Neural cell (in vitro differentiated cells): ENCODE measurements at regions not wholly inside any gene's neighbourhood (a gene's known extent, or its start where the extent isn't known, plus 50 kb on each side); places are given as distances from the start of the nearest gene placed in this dataset.

Experiments
- H2AFZ ChIP-seq: fragments of 200-600, 300-800 bp; sonication (generic), shearing (Covaris generic); 2 replicates; pipeline ENCODE4 v1.6.0; 2014; ENCODE audit warnings: low read depth, mild to moderate bottlenecking, antibody characterized with exemption, low read length, moderate library complexity
- H3F3A ChIP-seq: fragments of 200-600 bp; shearing (Covaris generic); 2 replicates; pipeline ENCODE4 v1.6.1; 2016; ENCODE audit warnings: mild to moderate bottlenecking, moderate library complexity, mixed read lengths, antibody characterized with exemption, low read length; ENCODE audit not compliant: insufficient read depth, poor library complexity, severe bottlenecking
- H3K27ac ChIP-seq: fragments of 200-600, 300-800 bp; sonication (generic), shearing (Covaris generic); 2 replicates; pipeline ENCODE4 v1.5.1; 2014; ENCODE audit warnings: mild to moderate bottlenecking, low read length, moderate library complexity
- H3K27me3 ChIP-seq: fragments of 300-800, 200-600 bp; sonication (generic), shearing (Covaris generic); 2 replicates; pipeline ENCODE4 v1.6.0; 2014; ENCODE audit warnings: mild to moderate bottlenecking, low read depth, low read length, moderate library complexity; ENCODE audit not compliant: insufficient read depth
- H3K36me3 ChIP-seq: fragments of 300-800, 200-600 bp; sonication (generic), shearing (Covaris generic); 2 replicates; pipeline ENCODE4 v1.5.1; 2014; ENCODE audit warnings: mild to moderate bottlenecking, antibody characterized with exemption, low read length, moderate library complexity; ENCODE audit not compliant: insufficient read depth
- H3K4me2 ChIP-seq: fragments of 300-800, 200-600 bp; sonication (generic), shearing (Covaris generic); 2 replicates; pipeline ENCODE4 v1.6.0; 2014; ENCODE audit warnings: mild to moderate bottlenecking, low read length
- H3K4me3 ChIP-seq: fragments of 300-800, 200-600 bp; sonication (generic), shearing (Covaris generic); 2 replicates; pipeline ENCODE4 v1.5.1; 2014; ENCODE audit warnings: mild to moderate bottlenecking, low read length, moderate library complexity
- H3K79me2 ChIP-seq: fragments of 200-600 bp; shearing (Covaris generic); replicated peaks from 2 replicates; pipeline ENCODE4 v1.6.0; 2014; ENCODE audit warnings: mild to moderate bottlenecking, low read length, moderate library complexity; ENCODE audit not compliant: insufficient read depth
- H3K9ac ChIP-seq: fragments of 300-800, 200-600 bp; sonication (generic), shearing (Covaris generic); 2 replicates; pipeline ENCODE4 v1.6.1; 2016; ENCODE audit warnings: mild to moderate bottlenecking, low read length, mixed read lengths
- H3K9me2 ChIP-seq: fragments of 200-600 bp; shearing (Covaris generic); 2 replicates; pipeline ENCODE4 v1.6.1; 2016; ENCODE audit warnings: mild to moderate bottlenecking, low read length, mixed read lengths; ENCODE audit not compliant: insufficient read depth
- H3K9me3 ChIP-seq: fragments of 200-600, 300-800 bp; sonication (generic), shearing (Covaris generic); 2 replicates; pipeline ENCODE4 v1.6.1; 2016; ENCODE audit warnings: mild to moderate bottlenecking, mixed run types, low read length, moderate library complexity, mixed read lengths
- H4K20me1 ChIP-seq: fragments of 200-600 bp; shearing (Covaris generic); 2 replicates; pipeline ENCODE4 v1.6.1; 2016; ENCODE audit warnings: mild to moderate bottlenecking, mixed run types; ENCODE audit not compliant: insufficient read depth
- EP300 ChIP-seq: fragments of 450-650 bp; conservative IDR thresholded peaks from 2 replicates; pipeline ENCODE4 v1.6.1; 2014; ENCODE audit warnings: antibody characterized with exemption, mild to moderate bottlenecking, moderate library complexity; ENCODE audit not compliant: poor library complexity, severe bottlenecking
- EZH2 ChIP-seq: fragments of 200-600, 300-800 bp; shearing (Covaris generic), sonication (generic); IDR thresholded peaks from 2 replicates; pipeline ENCODE4 v1.6.1; 2014; ENCODE audit warnings: antibody characterized with exemption, low read length, borderline replicate concordance, mild to moderate bottlenecking; ENCODE audit not compliant: insufficient read depth, poor library complexity, severe bottlenecking
- MXI1 ChIP-seq: fragments of 450-650 bp; conservative IDR thresholded peaks from 2 replicates; pipeline ENCODE4 v1.6.1; 2014; ENCODE audit warnings: antibody characterized with exemption, mild to moderate bottlenecking; ENCODE audit not compliant: poor library complexity, severe bottlenecking
- POLR2AphosphoS5 ChIP-seq: IDR thresholded peaks from 2 replicates; pipeline ENCODE4 v1.6.1; 2012
- RAD21 ChIP-seq: fragments of 450-650 bp; conservative IDR thresholded peaks from 2 replicates; pipeline ENCODE4 v1.6.1; 2014; ENCODE audit warnings: antibody characterized with exemption, mild to moderate bottlenecking, moderate library complexity
- SMC3 ChIP-seq: fragments of 450-650 bp; conservative IDR thresholded peaks from 2 replicates; pipeline ENCODE4 v1.6.1; 2014; ENCODE audit warnings: antibody characterized with exemption, mild to moderate bottlenecking, moderate library complexity; ENCODE audit not compliant: poor library complexity
- TAF1 ChIP-seq: IDR thresholded peaks from 2 replicates; pipeline ENCODE4 v1.6.1; 2012; ENCODE audit warnings: low read depth
- TF ChIP-seq, protein P1 (sequence below): fragments of 450-650 bp; IDR thresholded peaks from 2 replicates; pipeline ENCODE4 v1.5.1; 2014; ENCODE audit warnings: antibody characterized with exemption, mild to moderate bottlenecking, moderate library complexity; ENCODE audit not compliant: poor library complexity, severe bottlenecking
- TF ChIP-seq, protein P2 (sequence below): IDR thresholded peaks from 2 replicates; pipeline ENCODE4 v1.6.1; 2012; ENCODE audit warnings: borderline replicate concordance

DNA sequence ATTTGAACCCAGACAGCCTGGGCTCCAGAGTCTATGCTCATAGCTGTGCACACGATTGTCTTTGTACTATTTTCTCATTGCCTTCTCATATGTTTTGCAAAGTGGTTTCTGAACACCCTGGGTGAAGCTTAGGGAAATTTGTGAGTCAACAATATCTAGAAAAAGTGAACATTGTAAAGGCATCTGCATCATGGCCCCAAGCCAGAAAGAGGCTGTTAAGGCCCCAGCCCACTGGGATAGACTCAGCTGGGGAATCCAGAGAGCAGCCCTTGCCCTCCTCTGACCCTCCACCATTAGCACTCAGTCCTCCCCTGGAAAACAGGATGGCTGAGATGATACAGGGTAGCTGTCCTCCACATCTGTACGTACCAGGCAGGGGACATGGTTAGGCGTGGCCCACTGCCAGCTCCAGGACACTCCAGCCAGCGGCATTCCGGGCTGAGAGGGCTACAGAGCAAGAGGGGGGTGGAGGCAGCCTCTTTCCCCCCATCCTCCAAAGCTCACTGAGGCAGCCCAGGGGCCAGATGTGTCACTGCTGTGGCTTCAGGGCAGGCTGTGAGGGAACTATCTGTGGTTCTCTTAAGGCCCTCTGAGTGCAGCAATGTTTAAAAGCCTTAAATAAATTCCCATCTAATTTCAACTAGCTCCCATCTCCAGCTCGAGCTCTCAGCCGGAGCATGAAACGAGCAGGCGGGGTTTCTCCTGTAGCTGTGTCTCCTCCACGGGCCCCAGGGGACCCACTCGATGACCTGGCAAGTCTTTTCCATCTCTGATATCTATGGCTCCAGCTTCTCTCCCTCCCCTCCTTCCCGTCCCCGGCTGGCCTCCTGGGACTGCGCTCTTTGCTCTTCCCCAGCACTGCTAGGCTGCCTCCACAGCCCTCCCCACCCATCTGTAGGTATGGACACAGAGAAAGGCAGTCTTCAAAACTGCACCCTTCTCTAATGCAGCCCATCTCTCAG is 209.4 kb upstream of the LRFN2 start:
- no peaks in the 10 kb centered on the region for H3F3A ChIP-seq
- no peaks in the 10 kb centered on the region for H3K9me3 ChIP-seq
- H3K27ac ChIP-seq: no peak overlapping the region
- no peak overlapping the region for H3K4me3 ChIP-seq
- no peak overlapping the region for H3K9ac ChIP-seq
- no peaks in the 10 kb centered on the region for H3K27me3 ChIP-seq
- TF ChIP-seq SMC3: no peak
- no peak for TF ChIP-seq TAF1
- TF ChIP-seq RAD21: no peak
- TF ChIP-seq, protein P1, sequence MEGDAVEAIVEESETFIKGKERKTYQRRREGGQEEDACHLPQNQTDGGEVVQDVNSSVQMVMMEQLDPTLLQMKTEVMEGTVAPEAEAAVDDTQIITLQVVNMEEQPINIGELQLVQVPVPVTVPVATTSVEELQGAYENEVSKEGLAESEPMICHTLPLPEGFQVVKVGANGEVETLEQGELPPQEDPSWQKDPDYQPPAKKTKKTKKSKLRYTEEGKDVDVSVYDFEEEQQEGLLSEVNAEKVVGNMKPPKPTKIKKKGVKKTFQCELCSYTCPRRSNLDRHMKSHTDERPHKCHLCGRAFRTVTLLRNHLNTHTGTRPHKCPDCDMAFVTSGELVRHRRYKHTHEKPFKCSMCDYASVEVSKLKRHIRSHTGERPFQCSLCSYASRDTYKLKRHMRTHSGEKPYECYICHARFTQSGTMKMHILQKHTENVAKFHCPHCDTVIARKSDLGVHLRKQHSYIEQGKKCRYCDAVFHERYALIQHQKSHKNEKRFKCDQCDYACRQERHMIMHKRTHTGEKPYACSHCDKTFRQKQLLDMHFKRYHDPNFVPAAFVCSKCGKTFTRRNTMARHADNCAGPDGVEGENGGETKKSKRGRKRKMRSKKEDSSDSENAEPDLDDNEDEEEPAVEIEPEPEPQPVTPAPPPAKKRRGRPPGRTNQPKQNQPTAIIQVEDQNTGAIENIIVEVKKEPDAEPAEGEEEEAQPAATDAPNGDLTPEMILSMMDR: no peak
- TF ChIP-seq, protein P2, sequence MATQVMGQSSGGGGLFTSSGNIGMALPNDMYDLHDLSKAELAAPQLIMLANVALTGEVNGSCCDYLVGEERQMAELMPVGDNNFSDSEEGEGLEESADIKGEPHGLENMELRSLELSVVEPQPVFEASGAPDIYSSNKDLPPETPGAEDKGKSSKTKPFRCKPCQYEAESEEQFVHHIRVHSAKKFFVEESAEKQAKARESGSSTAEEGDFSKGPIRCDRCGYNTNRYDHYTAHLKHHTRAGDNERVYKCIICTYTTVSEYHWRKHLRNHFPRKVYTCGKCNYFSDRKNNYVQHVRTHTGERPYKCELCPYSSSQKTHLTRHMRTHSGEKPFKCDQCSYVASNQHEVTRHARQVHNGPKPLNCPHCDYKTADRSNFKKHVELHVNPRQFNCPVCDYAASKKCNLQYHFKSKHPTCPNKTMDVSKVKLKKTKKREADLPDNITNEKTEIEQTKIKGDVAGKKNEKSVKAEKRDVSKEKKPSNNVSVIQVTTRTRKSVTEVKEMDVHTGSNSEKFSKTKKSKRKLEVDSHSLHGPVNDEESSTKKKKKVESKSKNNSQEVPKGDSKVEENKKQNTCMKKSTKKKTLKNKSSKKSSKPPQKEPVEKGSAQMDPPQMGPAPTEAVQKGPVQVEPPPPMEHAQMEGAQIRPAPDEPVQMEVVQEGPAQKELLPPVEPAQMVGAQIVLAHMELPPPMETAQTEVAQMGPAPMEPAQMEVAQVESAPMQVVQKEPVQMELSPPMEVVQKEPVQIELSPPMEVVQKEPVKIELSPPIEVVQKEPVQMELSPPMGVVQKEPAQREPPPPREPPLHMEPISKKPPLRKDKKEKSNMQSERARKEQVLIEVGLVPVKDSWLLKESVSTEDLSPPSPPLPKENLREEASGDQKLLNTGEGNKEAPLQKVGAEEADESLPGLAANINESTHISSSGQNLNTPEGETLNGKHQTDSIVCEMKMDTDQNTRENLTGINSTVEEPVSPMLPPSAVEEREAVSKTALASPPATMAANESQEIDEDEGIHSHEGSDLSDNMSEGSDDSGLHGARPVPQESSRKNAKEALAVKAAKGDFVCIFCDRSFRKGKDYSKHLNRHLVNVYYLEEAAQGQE: no peak
- TF ChIP-seq EP300: no peak
- TF ChIP-seq MXI1: no peak
- no peak for TF ChIP-seq POLR2AphosphoS5
- no peak for TF ChIP-seq EZH2
- H3K36me3 ChIP-seq: no peaks in the 10 kb centered on the region
- no peaks in the 10 kb centered on the region for H3K79me2 ChIP-seq
- H2AFZ ChIP-seq: no peak overlapping the region
- H3K9me2 ChIP-seq: no peaks in the 10 kb centered on the region
- no peak overlapping the region for H3K4me2 ChIP-seq
- H4K20me1 ChIP-seq: no peaks in the 10 kb centered on the region

DNA sequence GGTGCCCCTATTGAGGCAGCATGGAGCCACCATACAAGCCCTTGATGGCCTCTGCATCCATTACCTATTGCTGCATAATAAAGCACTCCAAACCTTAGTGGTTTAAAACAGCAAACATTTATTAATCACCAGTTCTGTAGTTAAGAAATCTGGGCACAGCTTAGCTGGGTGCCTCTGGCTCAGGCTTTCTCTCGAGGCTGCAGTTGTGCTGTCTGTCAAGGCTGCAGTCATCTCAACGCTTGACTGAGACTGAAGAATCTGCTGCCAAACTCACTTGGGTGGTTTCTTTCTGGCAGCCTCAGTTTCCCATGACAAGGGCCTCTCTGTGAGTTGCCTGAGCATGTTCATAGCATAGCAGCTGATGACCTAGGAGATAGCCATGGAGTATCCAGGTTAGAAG is 207.4 kb upstream of the LRFN2 start:
- Histone ChIP-seq H3K4me2 (no peak overlapping the region), H3K9me2 (no peaks in the 10 kb centered on the region), H3K9ac (no peak overlapping the region), H3K27ac (no peak overlapping the region), H3K36me3 (no peaks in the 10 kb centered on the region), H3K79me2 (no peaks in the 10 kb centered on the region), H3K9me3 (no peaks in the 10 kb centered on the region), H3K4me3 (no peak overlapping the region), H4K20me1 (no peaks in the 10 kb centered on the region), H3F3A (no peaks in the 10 kb centered on the region), H2AFZ (no peak overlapping the region), H3K27me3 (no peaks in the 10 kb centered on the region)
- TF ChIP-seq RAD21 (no peak), EP300 (no peak), SMC3 (no peak), TAF1 (no peak), MXI1 (no peak), POLR2AphosphoS5 (no peak)
- TF ChIP-seq, protein P2: no peak
- TF ChIP-seq, protein P1: no peak
